Keratinocyte (primary cell): ENCODE measurements at regions not wholly inside any gene's neighbourhood (a gene's known extent, or its start where the extent isn't known, plus 50 kb on each side); places are given as distances from the start of the nearest gene placed in this dataset.

Source experiments
- CTCF ChIP-seq, 3 experiments: IDR thresholded peaks in 1 of 3; conservative IDR thresholded peaks in 1 of 3; optimal IDR thresholded peaks in 1 of 3; 2 replicates in 2 of 3; 3 replicates in 1 of 3; pipeline versions ENCODE3 to v1.5.1; 2011; ENCODE audit warnings: low read length in 3 of 3, mild to moderate bottlenecking in 3 of 3, moderate library complexity in 2 of 3, control low read depth in 1 of 3, inconsistent platforms in 1 of 3; ENCODE audit not compliant: insufficient read depth in 2 of 3; ENCODE audit errors: extremely low read depth in 1 of 3
- EZH2 ChIP-seq: IDR thresholded peaks from one replicate; pipeline ENCODE4 v1.6.1; 2012; ENCODE audit warnings: inconsistent platforms, mild to moderate bottlenecking, low read length, moderate library complexity

- TF ChIP-seq CTCF (optimal IDR thresholded peaks at IDR 0.05 in 1 of 3, IDR thresholded peaks at IDR 0.05 in 1 of 3, conservative IDR thresholded peaks at IDR 0.05 in 1 of 3; ENCODE audit: extremely low read depth in 1 of 3, insufficient read depth in 2 of 3, low read length in 3 of 3) (no peak), EZH2 (no peak)
Measured at GRCh38 chr5:89499787-89500186, 616.8 kb upstream of the MEF2C start.
